Stomach smooth muscle (tissue), 2 donors: ENCODE measurements at regions not wholly inside any gene's neighbourhood (a gene's known extent, or its start where the extent isn't known, plus 50 kb on each side); places are given as distances from the start of the nearest gene placed in this dataset.

Experiments used
- H3K27ac ChIP-seq: one replicate; pipeline ENCODE4 v1.7.0; 2013; ENCODE audit warnings: mild to moderate bottlenecking, low read length, inconsistent platforms
- H3K27me3 ChIP-seq, 2 donors: one replicate each; pipeline ENCODE4 v1.7.0; 2013; ENCODE audit warnings: low read length in 2 of 2; ENCODE audit not compliant: insufficient read depth in 2 of 2, control insufficient read depth in 1 of 2
- H3K36me3 ChIP-seq, 2 donors: one replicate each; pipeline ENCODE4 v1.7.0; 2013; ENCODE audit warnings: low read length in 2 of 2; ENCODE audit not compliant: control insufficient read depth in 2 of 2, insufficient read depth in 2 of 2
- H3K4me1 ChIP-seq: one replicate; pipeline ENCODE4 v1.7.0; 2013; ENCODE audit warnings: low read length; ENCODE audit not compliant: control insufficient read depth, insufficient read depth
- H3K4me3 ChIP-seq, 2 donors: one replicate each; pipeline ENCODE4 v1.7.0; 2013; ENCODE audit warnings: low read length in 2 of 2
- H3K9ac ChIP-seq, 2 donors: one replicate each; pipeline ENCODE4 v1.7.0; 2013; ENCODE audit warnings: low read length in 2 of 2, mild to moderate bottlenecking in 1 of 2
- H3K9me3 ChIP-seq, 2 donors: one replicate each; pipeline ENCODE4 v1.7.0; 2013; ENCODE audit warnings: low read length in 2 of 2; ENCODE audit not compliant: control insufficient read depth in 2 of 2
- donor health status: healthy.
- donor health status: Pancreatic carcinoma.

- no peaks in the 10 kb centered on the region for H3K27me3 ChIP-seq
- H3K4me1 ChIP-seq = peaks cover 8% of the 10 kb centered on the region
- no peaks in the 10 kb centered on the region for H3K36me3 ChIP-seq
- no peak overlapping the region for H3K27ac ChIP-seq
- no peak overlapping the region for H3K9ac ChIP-seq
- H3K4me3 ChIP-seq = no peak overlapping the region
- peaks cover 0 to 2% of the 10 kb centered on the region in 2 donors for H3K9me3 ChIP-seq
Observed at GRCh38 chr21:39104911-39105310, 78.3 kb downstream of the PSMG1 start.

GRCh38 chr21:39103689-39104088 is 79.6 kb downstream of the PSMG1 start:
- Histone ChIP-seq H3K36me3 (no peaks in the 10 kb centered on the region), H3K27ac (no peak overlapping the region), H3K4me1 (peaks cover 2% of the 10 kb centered on the region), H3K4me3 (no peak overlapping the region), H3K9ac (no peak overlapping the region), H3K9me3 (peaks cover 0 to 2% of the 10 kb centered on the region in 2 donors), H3K27me3 (no peaks in the 10 kb centered on the region)

GRCh38 chr21:39099859-39100258 is 83.4 kb downstream of the PSMG1 start:
- no peaks in the 10 kb centered on the region for H3K27me3 ChIP-seq
- peaks cover 13% of the 10 kb centered on the region for H3K4me1 ChIP-seq
- no peaks in the 10 kb centered on the region for H3K36me3 ChIP-seq
- H3K27ac ChIP-seq = no peak overlapping the region
- peaks cover 0 to 2% of the 10 kb centered on the region in 2 donors for H3K9me3 ChIP-seq
- H3K9ac ChIP-seq = no peak overlapping the region
- H3K4me3 ChIP-seq = no peak overlapping the region

- no peaks in the 10 kb centered on the region for H3K27me3 ChIP-seq
- H3K4me1 ChIP-seq = peaks cover 13% of the 10 kb centered on the region
- H3K36me3 ChIP-seq = no peaks in the 10 kb centered on the region
- peaks cover 0 to 2% of the 10 kb centered on the region in 2 donors for H3K9me3 ChIP-seq
- H3K27ac ChIP-seq = no peak overlapping the region
- H3K9ac ChIP-seq = no peak overlapping the region
- H3K4me3 ChIP-seq = no peak overlapping the region
Observed at GRCh38 chr21:39098696-39099200, 84.5 kb downstream of the PSMG1 start.

GRCh38 chr21:39097981-39098380 is 85.3 kb downstream of the PSMG1 start:
- Histone ChIP-seq H3K9me3 (peaks cover 0 to 1% of the 10 kb centered on the region in 2 donors), H3K4me1 (peaks cover 13% of the 10 kb centered on the region), H3K27me3 (no peaks in the 10 kb centered on the region), H3K9ac (no peak overlapping the region), H3K27ac (no peak overlapping the region), H3K4me3 (peak overlapping the region in 1 of 2 donors; percentile 22), H3K36me3 (no peaks in the 10 kb centered on the region)

GRCh38 chr21:39097335-39097861 is 85.9 kb downstream of the PSMG1 start:
- H3K36me3 ChIP-seq = no peaks in the 10 kb centered on the region

GRCh38 chr21:39096754-39097153 is 86.5 kb downstream of the PSMG1 start:
- Histone ChIP-seq H3K36me3 (no peaks in the 10 kb centered on the region), H3K4me3 (no peak overlapping the region), H3K9me3 (no peaks in the 10 kb centered on the region), H3K27me3 (no peaks in the 10 kb centered on the region), H3K27ac (no peak overlapping the region), H3K9ac (no peak overlapping the region), H3K4me1 (peaks cover 13% of the 10 kb centered on the region)

More at GRCh38 chr21:39097335-39097861, 85.9 kb downstream of the PSMG1 start:
- Histone ChIP-seq H3K4me3 (no peak overlapping the region), H3K9me3 (no peaks in the 10 kb centered on the region), H3K9ac (no peak overlapping the region), H3K27me3 (no peaks in the 10 kb centered on the region), H3K27ac (no peak overlapping the region), H3K4me1 (peaks cover 13% of the 10 kb centered on the region)

- H3K27ac ChIP-seq = no peak overlapping the region
- H3K4me3 ChIP-seq = no peak overlapping the region
- peaks cover 13% of the 10 kb centered on the region for H3K4me1 ChIP-seq
Observed at GRCh38 chr21:39095681-39096080, 87.6 kb downstream of the PSMG1 start.

GRCh38 chr21:39094847-39095579 is 88.2 kb downstream of the PSMG1 start:
- Histone ChIP-seq H3K27me3 (no peaks in the 10 kb centered on the region), H3K27ac (no peak overlapping the region), H3K4me1 (peaks cover 13% of the 10 kb centered on the region), H3K9me3 (no peaks in the 10 kb centered on the region), H3K4me3 (no peak overlapping the region), H3K36me3 (no peaks in the 10 kb centered on the region), H3K9ac (no peak overlapping the region)

More at GRCh38 chr21:39095681-39096080, 87.6 kb downstream of the PSMG1 start:
- H3K9ac ChIP-seq = no peak overlapping the region
- H3K36me3 ChIP-seq = no peaks in the 10 kb centered on the region
- H3K9me3 ChIP-seq = no peaks in the 10 kb centered on the region
- H3K27me3 ChIP-seq = no peaks in the 10 kb centered on the region

GRCh38 chr21:39094087-39094780 is 89.0 kb downstream of the PSMG1 start:
- Histone ChIP-seq H3K4me1 (peaks cover 19% of the 10 kb centered on the region), H3K9ac (no peak overlapping the region), H3K27me3 (no peaks in the 10 kb centered on the region), H3K36me3 (no peaks in the 10 kb centered on the region), H3K27ac (no peak overlapping the region), H3K9me3 (no peaks in the 10 kb centered on the region), H3K4me3 (no peak overlapping the region)
